Adrenal gland (tissue), 9 donors: ENCODE measurements at regions not wholly inside any gene's neighbourhood (a gene's known extent, or its start where the extent isn't known, plus 50 kb on each side); places are given as distances from the start of the nearest gene placed in this dataset.

ENCODE experiments used
- DNase-seq, 7 donors: peaks; one replicate each; pipeline ENCODE4 v3.0.0-alpha.2; 2019 to 2020
- H3K27ac ChIP-seq, 5 donors: fragments of 200-600 bp; sonication (generic) in 4 of 5; 1 replicate in 3 of 5; 2 replicates in 2 of 5; pipeline versions ENCODE4 v1.5.1 to v1.8.0; 2016 to 2020; ENCODE audit warnings: mild to moderate bottlenecking in 1 of 5
- H3K27me3 ChIP-seq: fragments of 200-600 bp; 2 replicates; pipeline ENCODE4 v1.8.0; 2021
- H3K36me3 ChIP-seq, 2 donors: fragments of 200-600 bp; replicated peaks in 1 of 2; 1 replicate in 1 of 2; 2 replicates in 1 of 2; pipeline versions ENCODE4 v1.5.1 to v1.8.0; 2018 to 2022
- H3K4me1 ChIP-seq, 2 donors: fragments of 200-600 bp; replicated peaks in 1 of 2; 1 replicate in 1 of 2; 2 replicates in 1 of 2; pipeline versions ENCODE4 v1.5.1 to v1.8.0; 2018 to 2021
- H3K4me3 ChIP-seq, 4 donors: fragments of 200-600 bp; sonication (generic) in 3 of 4; one replicate each; pipeline ENCODE4 v1.5.1; 2016 to 2018
- H3K9me3 ChIP-seq, 3 donors: fragments of 200-600 bp; sonication (generic) in 1 of 3; replicated peaks in 1 of 3; 1 replicate in 2 of 3; 2 replicates in 1 of 3; pipeline versions ENCODE4 v1.5.1 to v1.8.0; 2016 to 2021
- POLR2A ChIP-seq, 2 donors: fragments of 450-650 bp; IDR thresholded peaks; one replicate each; pipeline ENCODE4 v1.6.1; 2017; ENCODE audit warnings: antibody characterized with exemption in 2 of 2, mild to moderate bottlenecking in 2 of 2, moderate library complexity in 1 of 2
- WGBS, 4 donors: extraction: QIAGEN DNeasy Blood & Tissue Kit in 2 of 4; methylation state at CpG; one replicate each; pipeline versions ENCODE4 v1.1.5 to v1.1.7; 2013 to 2017; 5-methylcytosine and 5-hydroxymethylcytosine counted together
- intact Hi-C, 2 donors: fragments of 100-400 bp; cut with DNase I; formaldehyde crosslinking; loops; one replicate each; pipeline versions ENCODE4 v1.14.1 to v1.15.0; 2022 to 2023
- TF ChIP-seq, protein P1 (sequence below), 6 experiments: fragments of 450-650 bp in 4 of 6; fragments of 200-600 bp in 2 of 6; sonication (generic) in 1 of 6; IDR thresholded peaks; 1 replicate in 5 of 6; 2 replicates in 1 of 6; pipeline versions ENCODE4 v1.5.1 to v1.8.0; 2016 to 2021; ENCODE audit warnings: antibody characterized with exemption in 6 of 6, mild to moderate bottlenecking in 2 of 6, moderate library complexity in 1 of 6
- donor health status: healthy with polysubstance abuse.
- donor health status: Bipolar disorder and iron deficiency.
- donor health status: DM: yes; HTN: yes; CAD: no.
- donor health status: DM: no; HTN: no; CAD: no.
- donor health status: DM: no; HTN: no; CAD: no.

DNA sequence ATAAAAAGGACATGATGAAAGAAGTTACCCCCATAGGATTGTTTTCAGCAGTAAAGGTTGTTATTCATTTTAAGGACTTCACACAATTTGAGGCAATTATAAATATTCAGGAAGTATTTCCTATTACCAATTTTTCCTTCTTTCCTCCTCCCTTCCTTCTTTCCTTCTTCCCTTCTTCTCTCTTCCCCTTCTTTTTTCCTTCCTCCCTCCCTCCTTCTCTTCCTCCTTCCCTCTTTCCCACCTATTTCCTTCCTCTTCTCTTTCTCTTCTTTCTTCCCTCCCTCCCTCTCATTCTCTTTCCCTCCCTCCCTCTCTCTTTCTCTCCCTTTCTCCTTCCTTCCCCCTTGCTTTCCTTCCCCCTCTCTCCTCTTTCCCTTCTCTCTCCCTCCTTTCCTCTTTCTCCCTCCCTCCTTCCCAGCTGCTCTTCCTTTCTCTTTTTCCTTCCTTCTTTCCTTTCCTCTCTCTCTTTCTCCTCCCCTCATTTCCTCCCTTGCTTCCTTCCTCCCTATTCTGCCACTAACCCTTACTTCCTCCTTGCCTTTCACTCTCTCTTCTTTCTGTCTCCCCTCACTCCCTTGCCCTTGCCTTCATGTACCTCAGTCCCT, 105.1 kb downstream of the ADRB2 start:
- H3K27ac ChIP-seq: no peak overlapping the region
- intact Hi-C loops: no loop called here

GRCh38 chr5:148932355-148932935, 106.0 kb downstream of the ADRB2 start:
- no peak for TF ChIP-seq POLR2A (IDR thresholded peaks at IDR 0.05)
- TF ChIP-seq, protein P1, sequence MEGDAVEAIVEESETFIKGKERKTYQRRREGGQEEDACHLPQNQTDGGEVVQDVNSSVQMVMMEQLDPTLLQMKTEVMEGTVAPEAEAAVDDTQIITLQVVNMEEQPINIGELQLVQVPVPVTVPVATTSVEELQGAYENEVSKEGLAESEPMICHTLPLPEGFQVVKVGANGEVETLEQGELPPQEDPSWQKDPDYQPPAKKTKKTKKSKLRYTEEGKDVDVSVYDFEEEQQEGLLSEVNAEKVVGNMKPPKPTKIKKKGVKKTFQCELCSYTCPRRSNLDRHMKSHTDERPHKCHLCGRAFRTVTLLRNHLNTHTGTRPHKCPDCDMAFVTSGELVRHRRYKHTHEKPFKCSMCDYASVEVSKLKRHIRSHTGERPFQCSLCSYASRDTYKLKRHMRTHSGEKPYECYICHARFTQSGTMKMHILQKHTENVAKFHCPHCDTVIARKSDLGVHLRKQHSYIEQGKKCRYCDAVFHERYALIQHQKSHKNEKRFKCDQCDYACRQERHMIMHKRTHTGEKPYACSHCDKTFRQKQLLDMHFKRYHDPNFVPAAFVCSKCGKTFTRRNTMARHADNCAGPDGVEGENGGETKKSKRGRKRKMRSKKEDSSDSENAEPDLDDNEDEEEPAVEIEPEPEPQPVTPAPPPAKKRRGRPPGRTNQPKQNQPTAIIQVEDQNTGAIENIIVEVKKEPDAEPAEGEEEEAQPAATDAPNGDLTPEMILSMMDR (IDR thresholded peaks at IDR 0.05): no peak
- 71 to 80% (median 72%) methylated on average over 4 of the region's 4 CpGs for WGBS, 4 donors
- DNase-seq: no peak
- Histone ChIP-seq H3K4me1 (no peaks in the 10 kb centered on the region), H3K27me3 (no peaks in the 10 kb centered on the region), H3K9me3 (no peaks in the 10 kb centered on the region), H3K27ac (no peak overlapping the region), H3K4me3 (no peak overlapping the region), H3K36me3 (no peaks in the 10 kb centered on the region)
- intact Hi-C loops: no loop called here

More for the DNA sequence above, 105.1 kb downstream of the ADRB2 start:
- Histone ChIP-seq H3K27me3 (no peaks in the 10 kb centered on the region), H3K9me3 (no peaks in the 10 kb centered on the region), H3K36me3 (no peaks in the 10 kb centered on the region), H3K4me3 (no peak overlapping the region), H3K4me1 (no peaks in the 10 kb centered on the region)
- DNase-seq: no peak
- TF ChIP-seq, protein P1 (IDR thresholded peaks at IDR 0.05): no peak
- TF ChIP-seq POLR2A (IDR thresholded peaks at IDR 0.05): no peak

- no peak overlapping the region for H3K27ac ChIP-seq
- no peaks in the 10 kb centered on the region for H3K9me3 ChIP-seq
- no peak for TF ChIP-seq POLR2A (IDR thresholded peaks at IDR 0.05)
- TF ChIP-seq, protein P1 (IDR thresholded peaks at IDR 0.05): no peak
- no peaks in the 10 kb centered on the region for H3K27me3 ChIP-seq
- no peaks in the 10 kb centered on the region for H3K4me1 ChIP-seq
- 71 to 86% (median 82%) methylated on average over 1 of the region's 1 CpG for WGBS, 4 donors
- H3K36me3 ChIP-seq: no peaks in the 10 kb centered on the region
- H3K4me3 ChIP-seq: no peak overlapping the region
- intact Hi-C loops: no loop called here
- DNase-seq: no peak
Observed at GRCh38 chr5:148933903-148934432, 107.6 kb downstream of the ADRB2 start.

DNA sequence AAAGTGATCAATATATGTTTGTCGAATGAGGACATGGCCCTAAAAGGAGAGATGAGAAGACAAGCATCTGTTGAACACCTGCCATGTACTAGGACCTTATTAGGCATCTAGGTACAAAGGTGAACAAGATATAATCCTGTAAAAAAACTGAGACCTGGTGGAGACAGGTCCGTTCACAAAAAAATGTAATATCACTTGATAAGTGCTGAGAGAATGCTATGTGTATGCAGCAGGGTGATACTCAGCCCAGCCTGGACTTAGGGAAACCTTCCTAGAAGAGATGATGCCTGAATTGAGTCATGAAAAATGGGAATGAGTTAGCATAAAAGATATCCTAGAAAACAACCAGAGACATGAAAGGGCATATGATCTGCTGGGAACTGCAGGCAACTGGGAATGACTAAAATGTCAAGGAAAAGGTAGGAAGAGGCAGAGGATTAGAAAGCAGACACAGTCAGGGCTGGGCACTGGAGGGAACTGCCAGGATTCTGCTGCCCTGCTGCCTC, 108.5 kb downstream of the ADRB2 start:
- DNase-seq: no peak
- Histone ChIP-seq H3K4me3 (no peak overlapping the region), H3K27me3 (no peaks in the 10 kb centered on the region), H3K4me1 (no peaks in the 10 kb centered on the region), H3K27ac (no peak overlapping the region), H3K36me3 (no peaks in the 10 kb centered on the region), H3K9me3 (no peaks in the 10 kb centered on the region)
- TF ChIP-seq, protein P1 (IDR thresholded peaks at IDR 0.05): no peak
- no peak for TF ChIP-seq POLR2A (IDR thresholded peaks at IDR 0.05)
- 81 to 88% (median 85%) methylated on average over 2 of the region's 2 CpGs for WGBS, 4 donors
- intact Hi-C loops: no loop called here
